OCI-LY3 (cell line): ENCODE measurements at regions not wholly inside any gene's neighbourhood (a gene's known extent, or its start where the extent isn't known, plus 50 kb on each side); places are given as distances from the start of the nearest gene placed in this dataset.

Experiments used
- H2AFZ ChIP-seq: fragments of 200-600, 300-600 bp; shearing (Covaris generic); 2 replicates; pipeline ENCODE4 v1.6.0; 2014; ENCODE audit warnings: antibody characterized with exemption, low read depth, low read length
- H3K27ac ChIP-seq: fragments of 200-600, 300-600 bp; sonication (generic); 2 replicates; pipeline ENCODE4 v1.5.1; 2014; ENCODE audit warnings: mild to moderate bottlenecking, low read length, moderate library complexity, mixed read lengths
- H3K27me3 ChIP-seq: fragments of 200-600, 300-600 bp; sonication (generic); 2 replicates; pipeline ENCODE4 v1.6.1; 2014; ENCODE audit warnings: low read depth, low read length, mixed read lengths
- H3K36me3 ChIP-seq: fragments of 200-600, 300-600 bp; sonication (generic); replicated peaks from 2 replicates; pipeline ENCODE3; 2014; ENCODE audit warnings: low read depth, low read length, mixed read lengths
- H3K4me1 ChIP-seq: fragments of 300-600, 200-600 bp; sonication (generic); 2 replicates; pipeline ENCODE4 v1.6.1; 2014; ENCODE audit warnings: low read length, mixed read lengths
- H3K4me2 ChIP-seq: fragments of 200-600, 300-600 bp; sonication (generic); 2 replicates; pipeline ENCODE4 v1.6.1; 2014; ENCODE audit warnings: low read length, mixed read lengths
- H3K4me3 ChIP-seq: fragments of 300-600, 200-600 bp; sonication (generic); 2 replicates; pipeline ENCODE4 v1.5.1; 2014; ENCODE audit warnings: antibody characterized with exemption, mild to moderate bottlenecking, low read length, moderate library complexity
- H3K79me2 ChIP-seq: fragments of 300-600, 200-600 bp; shearing (Covaris generic); 2 replicates; pipeline ENCODE4 v1.6.1; 2014; ENCODE audit warnings: mild to moderate bottlenecking, low read length, mixed read lengths
- H3K9ac ChIP-seq: fragments of 300-600, 200-600 bp; shearing (Covaris generic); 2 replicates; pipeline ENCODE4 v1.6.0; 2014; ENCODE audit warnings: mild to moderate bottlenecking, low read length, moderate library complexity
- H3K9me3 ChIP-seq: fragments of 200-600, 300-600 bp; shearing (Covaris generic); 2 replicates; pipeline ENCODE4 v1.6.1; 2014; ENCODE audit warnings: low read length, mixed read lengths; ENCODE audit not compliant: insufficient read depth
- H4K20me1 ChIP-seq: fragments of 200-600, 300-600 bp; sonication (generic); 2 replicates; pipeline ENCODE4 v1.6.1; 2016; ENCODE audit warnings: low read length, mixed read lengths; ENCODE audit not compliant: insufficient read depth
- CTCF ChIP-seq: fragments of 200-600, 300-600 bp; sonication (generic); IDR thresholded peaks from 2 replicates; pipeline ENCODE4 v1.5.1; 2014; ENCODE audit warnings: antibody characterized with exemption, low read length, low read depth
- EZH2phosphoT487 ChIP-seq: fragments of 200-600 bp; shearing (Covaris generic); IDR thresholded peaks from 2 replicates; pipeline ENCODE4 v1.6.1; 2018; ENCODE audit warnings: antibody characterized with exemption, mixed run types, low read depth

GRCh38 chr3:104896624-104897023 lies 470.1 kb upstream of the ALCAM start:
- no peak for TF ChIP-seq CTCF
- TF ChIP-seq EZH2phosphoT487, result no peak
- Histone ChIP-seq H3K4me2 (no peak overlapping the region), H2AFZ (no peak overlapping the region)

DNA sequence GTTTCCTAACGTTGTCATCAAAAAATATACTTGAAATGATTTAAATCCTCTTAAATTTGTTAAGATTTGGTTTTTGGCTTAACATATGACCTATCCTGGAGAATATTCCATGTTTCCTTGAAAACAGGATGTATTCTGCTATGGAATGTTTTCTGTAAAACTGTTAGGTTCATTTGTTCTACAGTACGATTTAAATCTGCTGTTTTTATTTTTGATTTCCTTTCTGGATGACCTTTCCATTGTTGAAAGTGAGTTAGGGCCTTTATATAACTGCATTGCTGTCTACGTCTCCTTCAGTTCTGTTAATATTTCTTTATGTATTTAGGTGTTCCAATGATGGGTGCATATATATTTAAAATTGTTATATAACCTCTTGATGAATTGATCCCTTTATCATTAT lies 465.3 kb upstream of the ALCAM start:
- Histone ChIP-seq H3K79me2 (no peaks in the 10 kb centered on the region), H4K20me1 (no peaks in the 10 kb centered on the region), H3K36me3 (no peaks in the 10 kb centered on the region), H3K27me3 (no peaks in the 10 kb centered on the region), H3K9ac (no peak overlapping the region), H3K4me3 (no peak overlapping the region), H3K4me1 (no peaks in the 10 kb centered on the region), H3K4me2 (no peak overlapping the region), H3K9me3 (peaks cover 12% of the 10 kb centered on the region), H2AFZ (no peak overlapping the region), H3K27ac (no peak overlapping the region)
- TF ChIP-seq CTCF (no peak), EZH2phosphoT487 (no peak)

More at GRCh38 chr3:104896624-104897023, 470.1 kb upstream of the ALCAM start:
- Histone ChIP-seq H3K4me1 (no peaks in the 10 kb centered on the region), H3K27ac (no peak overlapping the region), H3K36me3 (no peaks in the 10 kb centered on the region), H3K27me3 (no peaks in the 10 kb centered on the region), H3K4me3 (no peak overlapping the region), H3K9me3 (no peaks in the 10 kb centered on the region), H4K20me1 (no peaks in the 10 kb centered on the region), H3K9ac (no peak overlapping the region), H3K79me2 (no peaks in the 10 kb centered on the region)

GRCh38 chr3:104903064-104903463 lies 463.6 kb upstream of the ALCAM start:
- no peak overlapping the region for H3K27ac ChIP-seq
- no peak overlapping the region for H2AFZ ChIP-seq
- H3K79me2 ChIP-seq, result no peaks in the 10 kb centered on the region
- no peaks in the 10 kb centered on the region for H3K27me3 ChIP-seq
- no peaks in the 10 kb centered on the region for H3K36me3 ChIP-seq
- no peaks in the 10 kb centered on the region for H4K20me1 ChIP-seq
- no peaks in the 10 kb centered on the region for H3K4me1 ChIP-seq
- H3K9ac ChIP-seq, result no peak overlapping the region
- no peak for TF ChIP-seq EZH2phosphoT487
- TF ChIP-seq CTCF, result no peak
- H3K4me3 ChIP-seq, result no peak overlapping the region
- H3K9me3 ChIP-seq, result peaks cover 12% of the 10 kb centered on the region
- no peak overlapping the region for H3K4me2 ChIP-seq

DNA sequence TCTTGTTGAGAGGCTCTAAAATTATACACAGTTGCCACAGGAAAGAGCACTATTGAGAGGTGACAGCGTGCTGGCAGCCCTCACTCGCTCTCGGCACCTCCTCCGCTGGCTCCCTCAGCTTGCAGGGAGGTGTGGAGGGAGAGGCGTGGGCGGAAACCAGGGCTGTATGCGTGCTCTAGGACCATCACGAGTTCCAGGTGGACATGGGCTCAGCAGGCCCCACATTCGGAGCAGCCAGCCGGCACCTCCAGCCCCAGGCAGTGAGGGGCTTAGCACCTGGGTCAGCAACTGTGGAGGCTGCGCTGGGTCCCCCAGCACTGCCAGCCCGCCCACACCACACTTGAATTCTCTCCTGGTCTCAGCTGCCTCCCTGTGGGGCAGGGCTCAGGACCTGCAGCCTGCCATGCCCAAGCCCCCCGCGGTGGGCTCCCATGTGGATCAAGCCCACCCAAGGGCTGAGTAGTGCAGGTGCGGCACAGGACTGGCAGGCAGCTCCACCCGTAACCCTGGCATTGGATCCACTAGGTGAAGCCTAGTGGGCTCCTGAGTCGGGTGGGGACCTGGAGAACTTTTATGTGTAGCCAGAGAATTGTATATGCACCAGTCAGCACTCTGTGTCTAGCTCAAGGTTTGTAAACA lies 460.6 kb upstream of the ALCAM start:
- no peaks in the 10 kb centered on the region for H3K79me2 ChIP-seq
- H3K27ac ChIP-seq, result no peak overlapping the region
- H3K9me3 ChIP-seq, result peaks cover 12% of the 10 kb centered on the region
- H4K20me1 ChIP-seq, result no peaks in the 10 kb centered on the region
- H3K4me3 ChIP-seq, result no peak overlapping the region
- no peak overlapping the region for H3K4me2 ChIP-seq
- no peak overlapping the region for H2AFZ ChIP-seq
- no peak overlapping the region for H3K9ac ChIP-seq
- no peaks in the 10 kb centered on the region for H3K27me3 ChIP-seq
- no peaks in the 10 kb centered on the region for H3K4me1 ChIP-seq
- TF ChIP-seq CTCF, result no peak
- TF ChIP-seq EZH2phosphoT487, result no peak
- no peaks in the 10 kb centered on the region for H3K36me3 ChIP-seq
